ENCODE measurements at regions not wholly inside any gene's neighbourhood (a gene's known extent, or its start where the extent isn't known, plus 50 kb on each side); places are given as distances from the start of the nearest gene placed in this dataset.
A peak's percentile ranks its signal among the peaks of the same experiment; 100 is the strongest.

DNA sequence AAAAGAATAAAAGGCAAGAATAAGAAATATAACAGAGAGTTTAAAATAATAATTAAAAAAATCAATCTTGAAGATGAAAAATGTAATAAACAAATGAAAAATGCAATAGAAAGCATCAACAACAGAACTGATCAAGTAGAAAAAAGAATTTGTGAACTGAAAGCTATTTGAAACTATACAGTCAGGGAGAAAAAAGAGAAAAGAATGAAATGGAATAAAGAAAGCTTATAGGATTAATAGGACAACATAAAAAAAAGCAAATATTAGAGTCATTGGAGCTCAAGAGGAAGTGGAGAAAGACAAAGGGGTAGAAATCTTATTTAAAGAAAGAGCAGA lies 126.8 kb upstream of the RPL34 start:
- Histone ChIP-seq H3K9me3 (ENCODE audit: control insufficient read depth, insufficient read depth, low read depth, low read length) (no peaks in the 10 kb centered on the region), H3K36me3 (ENCODE audit: control insufficient read depth in 2 of 2, insufficient read depth in 1 of 2, low read length in 2 of 2) (no peaks in the 10 kb centered on the region), H3K4me3 (ENCODE audit: low read depth, low read length) (no peak overlapping the region), H3K4me1 (ENCODE audit: control insufficient read depth, insufficient read depth, low read length) (no peaks in the 10 kb centered on the region), H3K27ac (ENCODE audit: extremely low read depth, low read depth, low read length) (no peak overlapping the region)
- POLR2A ChIA-PET = no interaction called here
- CTCF ChIA-PET = interaction anchor here (0.6 to 2.8 kb wide), 10 partner anchors 9 to 475 kb away, joined by 3 to 18 read pairs (median 4); no protein-coding TSS in a partner anchor
- TF ChIP-seq SETDB1 (IDR thresholded peaks at IDR 0.05; ENCODE audit: insufficient read length, low read length) (peak; percentile 66), ZNF37A (tag by site-specific recombination; IDR thresholded peaks at IDR 0.05) (no peak)

GRCh38 chr4:108492816-108493595 lies 127.4 kb upstream of the RPL34 start:
- H3K4me3 ChIP-seq (ENCODE audit: low read depth, low read length) = no peak overlapping the region
- H3K27ac ChIP-seq (ENCODE audit: extremely low read depth, low read depth, low read length) = no peak overlapping the region
- POLR2A ChIA-PET = no interaction called here
- no peaks in the 10 kb centered on the region for H3K36me3 ChIP-seq (ENCODE audit: control insufficient read depth in 2 of 2, insufficient read depth in 1 of 2, low read length in 2 of 2)
- CTCF ChIA-PET = interaction anchor here (0.5 to 2.8 kb wide), 20 partner anchors 9 to 474 kb away, joined by 3 to 18 read pairs (median 3); no protein-coding TSS in a partner anchor
- peak; percentile 46 for TF ChIP-seq ZNF654 (tag by site-specific recombination; IDR thresholded peaks at IDR 0.05; ENCODE audit: low read depth)
- TF ChIP-seq ZNF404 (tag by site-specific recombination; IDR thresholded peaks at IDR 0.05) = no peak
- no peaks in the 10 kb centered on the region for H3K9me3 ChIP-seq (ENCODE audit: control insufficient read depth, insufficient read depth, low read depth, low read length)
- no peaks in the 10 kb centered on the region for H3K4me1 ChIP-seq (ENCODE audit: control insufficient read depth, insufficient read depth, low read length)

DNA sequence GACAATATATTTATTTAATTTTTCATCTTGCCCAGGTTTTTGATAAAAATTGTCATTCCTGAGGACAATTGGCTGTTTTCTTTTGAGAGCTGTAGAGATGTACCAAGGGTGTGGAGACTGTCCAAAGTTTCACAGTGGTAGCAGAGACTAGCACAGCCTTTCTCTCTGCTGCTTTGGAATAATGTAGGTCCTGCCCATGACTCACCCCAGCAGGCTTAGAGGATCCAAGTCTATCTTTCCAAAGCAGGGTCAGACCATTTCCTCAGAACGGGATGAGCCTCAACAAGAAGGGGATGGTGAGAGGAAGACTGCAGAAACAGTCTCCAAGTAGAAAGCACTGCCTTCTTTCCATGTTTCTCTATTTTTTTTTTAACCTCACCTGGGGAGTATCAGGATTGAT lies 131.5 kb upstream of the RPL34 start:
- ChIA-PET CTCF (interaction anchor here (0.7 kb wide), 1 partner anchor 332 kb away, joined by 3 read pairs; no protein-coding TSS in a partner anchor), POLR2A (no interaction called here)
- Histone ChIP-seq H3K27ac (ENCODE audit: extremely low read depth, low read depth, low read length) (no peak overlapping the region), H3K36me3 (ENCODE audit: control insufficient read depth in 2 of 2, insufficient read depth in 1 of 2, low read length in 2 of 2) (no peaks in the 10 kb centered on the region), H3K9me3 (ENCODE audit: control insufficient read depth, insufficient read depth, low read depth, low read length) (no peaks in the 10 kb centered on the region), H3K4me3 (ENCODE audit: low read depth, low read length) (no peak overlapping the region), H3K4me1 (ENCODE audit: control insufficient read depth, insufficient read depth, low read length) (no peaks in the 10 kb centered on the region)
- TF ChIP-seq ZNF202 (tag by site-specific recombination; IDR thresholded peaks at IDR 0.05; ENCODE audit: borderline replicate concordance) (no peak), PRDM10 (tag by site-specific recombination; IDR thresholded peaks at IDR 0.05) (peak; percentile 61)

- no peak overlapping the region for H3K4me3 ChIP-seq (ENCODE audit: low read depth, low read length)
- H3K36me3 ChIP-seq (ENCODE audit: control insufficient read depth in 2 of 2, insufficient read depth in 1 of 2, low read length in 2 of 2) = no peaks in the 10 kb centered on the region
- H3K27ac ChIP-seq (ENCODE audit: extremely low read depth, low read depth, low read length) = no peak overlapping the region
- ChIA-PET CTCF (no interaction called here), POLR2A (no interaction called here)
- TF ChIP-seq ZNF423 (tag by site-specific recombination; IDR thresholded peaks at IDR 0.05) = no peak
- TF ChIP-seq, protein P1, sequence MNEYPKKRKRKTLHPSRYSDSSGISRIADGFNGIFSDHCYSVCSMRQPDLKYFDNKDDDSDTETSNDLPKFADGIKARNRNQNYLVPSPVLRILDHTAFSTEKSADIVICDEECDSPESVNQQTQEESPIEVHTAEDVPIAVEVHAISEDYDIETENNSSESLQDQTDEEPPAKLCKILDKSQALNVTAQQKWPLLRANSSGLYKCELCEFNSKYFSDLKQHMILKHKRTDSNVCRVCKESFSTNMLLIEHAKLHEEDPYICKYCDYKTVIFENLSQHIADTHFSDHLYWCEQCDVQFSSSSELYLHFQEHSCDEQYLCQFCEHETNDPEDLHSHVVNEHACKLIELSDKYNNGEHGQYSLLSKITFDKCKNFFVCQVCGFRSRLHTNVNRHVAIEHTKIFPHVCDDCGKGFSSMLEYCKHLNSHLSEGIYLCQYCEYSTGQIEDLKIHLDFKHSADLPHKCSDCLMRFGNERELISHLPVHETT (tag by site-specific recombination; IDR thresholded peaks at IDR 0.05) = no peak
- no peak for TF ChIP-seq KLF16 (tag by site-specific recombination; IDR thresholded peaks at IDR 0.05)
- TF ChIP-seq ZNF214 (tag by site-specific recombination; IDR thresholded peaks at IDR 0.05; ENCODE audit: borderline replicate concordance) = no peak
- no peak for TF ChIP-seq ZNF610 (tag by site-specific recombination; IDR thresholded peaks at IDR 0.05; ENCODE audit: borderline replicate concordance)
- TF ChIP-seq, protein P2, sequence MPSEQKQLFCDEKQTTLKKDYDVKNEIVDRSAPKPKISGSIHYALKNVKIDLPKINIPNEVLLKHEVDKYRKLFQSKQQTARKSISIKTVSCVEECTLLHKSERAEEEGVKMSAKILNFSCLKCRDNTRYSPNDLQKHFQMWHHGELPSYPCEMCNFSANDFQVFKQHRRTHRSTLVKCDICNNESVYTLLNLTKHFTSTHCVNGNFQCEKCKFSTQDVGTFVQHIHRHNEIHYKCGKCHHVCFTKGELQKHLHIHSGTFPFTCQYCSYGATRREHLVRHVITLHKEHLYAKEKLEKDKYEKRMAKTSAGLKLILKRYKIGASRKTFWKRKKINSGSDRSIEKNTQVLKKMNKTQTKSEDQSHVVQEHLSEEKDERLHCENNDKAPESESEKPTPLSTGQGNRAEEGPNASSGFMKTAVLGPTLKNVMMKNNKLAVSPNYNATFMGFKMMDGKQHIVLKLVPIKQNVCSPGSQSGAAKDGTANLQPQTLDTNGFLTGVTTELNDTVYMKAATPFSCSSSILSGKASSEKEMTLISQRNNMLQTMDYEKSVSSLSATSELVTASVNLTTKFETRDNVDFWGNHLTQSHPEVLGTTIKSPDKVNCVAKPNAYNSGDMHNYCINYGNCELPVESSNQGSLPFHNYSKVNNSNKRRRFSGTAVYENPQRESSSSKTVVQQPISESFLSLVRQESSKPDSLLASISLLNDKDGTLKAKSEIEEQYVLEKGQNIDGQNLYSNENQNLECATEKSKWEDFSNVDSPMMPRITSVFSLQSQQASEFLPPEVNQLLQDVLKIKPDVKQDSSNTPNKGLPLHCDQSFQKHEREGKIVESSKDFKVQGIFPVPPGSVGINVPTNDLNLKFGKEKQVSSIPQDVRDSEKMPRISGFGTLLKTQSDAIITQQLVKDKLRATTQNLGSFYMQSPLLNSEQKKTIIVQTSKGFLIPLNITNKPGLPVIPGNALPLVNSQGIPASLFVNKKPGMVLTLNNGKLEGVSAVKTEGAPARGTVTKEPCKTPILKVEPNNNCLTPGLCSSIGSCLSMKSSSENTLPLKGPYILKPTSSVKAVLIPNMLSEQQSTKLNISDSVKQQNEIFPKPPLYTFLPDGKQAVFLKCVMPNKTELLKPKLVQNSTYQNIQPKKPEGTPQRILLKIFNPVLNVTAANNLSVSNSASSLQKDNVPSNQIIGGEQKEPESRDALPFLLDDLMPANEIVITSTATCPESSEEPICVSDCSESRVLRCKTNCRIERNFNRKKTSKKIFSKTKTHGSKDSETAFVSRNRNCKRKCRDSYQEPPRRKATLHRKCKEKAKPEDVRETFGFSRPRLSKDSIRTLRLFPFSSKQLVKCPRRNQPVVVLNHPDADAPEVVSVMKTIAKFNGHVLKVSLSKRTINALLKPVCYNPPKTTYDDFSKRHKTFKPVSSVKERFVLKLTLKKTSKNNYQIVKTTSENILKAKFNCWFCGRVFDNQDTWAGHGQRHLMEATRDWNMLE (tag by site-specific recombination; conservative IDR thresholded peaks at IDR 0.05; ENCODE audit: low read depth) = no peak
- TF ChIP-seq ZNF600 (tag by site-specific recombination; IDR thresholded peaks at IDR 0.05) = no peak
- TF ChIP-seq ZNF391 (tag by site-specific recombination; IDR thresholded peaks at IDR 0.05; ENCODE audit: borderline replicate concordance, low read depth) = no peak
- TF ChIP-seq ZBTB17 (tag by site-specific recombination; IDR thresholded peaks at IDR 0.05) = no peak
- no peak for TF ChIP-seq ZNF24 (tag by site-specific recombination; IDR thresholded peaks at IDR 0.05)
- no peak for TF ChIP-seq SETDB1 (IDR thresholded peaks at IDR 0.05; ENCODE audit: insufficient read length, low read length)
- TF ChIP-seq ZNF76 (tag by site-specific recombination; IDR thresholded peaks at IDR 0.05; ENCODE audit: borderline replicate concordance, low read depth) = no peak
- peaks cover 6% of the 10 kb centered on the region; the same call in 1 of the 2 replicates for H3K4me1 ChIP-seq (ENCODE audit: control insufficient read depth, insufficient read depth, low read length)
- H3K9me3 ChIP-seq (ENCODE audit: control insufficient read depth, insufficient read depth, low read depth, low read length) = no peaks in the 10 kb centered on the region
Observed at GRCh38 chr4:108486046-108486445, 134.3 kb upstream of the RPL34 start.
